HCT116 (cell line): ENCODE measurements at regions not wholly inside any gene's neighbourhood (a gene's known extent, or its start where the extent isn't known, plus 50 kb on each side); places are given as distances from the start of the nearest gene placed in this dataset.

Experiments used
- CBX3 ChIP-seq: IDR thresholded peaks from 2 replicates; pipeline ENCODE4 v1.6.1; 2012; ENCODE audit warnings: low read depth
- EGR1 ChIP-seq: IDR thresholded peaks from 2 replicates; pipeline ENCODE4 v1.6.1; 2012; ENCODE audit warnings: low read depth
- EZH2 ChIP-seq: fragments of 200-600 bp; sonication (generic); IDR thresholded peaks from 2 replicates; pipeline ENCODE4 v1.6.1; 2017; ENCODE audit warnings: antibody characterized with exemption, mixed run types
- POLR2A ChIP-seq: IDR thresholded peaks from 2 replicates; pipeline ENCODE4 v1.7.0; 2011; ENCODE audit warnings: borderline replicate concordance; ENCODE audit not compliant: insufficient read depth, insufficient read length; ENCODE audit errors: extremely low read depth
- POLR2AphosphoS5 ChIP-seq: IDR thresholded peaks from 2 replicates; pipeline ENCODE4 v1.6.1; 2011; ENCODE audit warnings: mild to moderate bottlenecking, low read depth, low read length, moderate library complexity
- RAD21 ChIP-seq: IDR thresholded peaks from 2 replicates; pipeline ENCODE4 v1.6.1; 2012; ENCODE audit warnings: low read depth, mild to moderate bottlenecking
- SIN3A ChIP-seq: IDR thresholded peaks from 2 replicates; pipeline ENCODE4 v1.6.1; 2012; ENCODE audit warnings: low read depth
- ZNF274 ChIP-seq: fragments of 200-500 bp; sonication (Bioruptor generic); IDR thresholded peaks from 2 replicates; pipeline ENCODE4 v1.6.1; 2014; ENCODE audit warnings: mild to moderate bottlenecking, low read depth, low read length, inconsistent platforms
- TF ChIP-seq, protein P1 (sequence below), 3 experiments: fragments of 200-600 bp in 1 of 3; sonication (generic) in 1 of 3; IDR thresholded peaks in 2 of 3; conservative IDR thresholded peaks in 1 of 3; 2 replicates each; pipeline ENCODE4 v1.5.1; 2012 to 2017; ENCODE audit warnings: low read depth in 2 of 3, low read length in 2 of 3, antibody characterized with exemption in 1 of 3, borderline replicate concordance in 1 of 3, control low read depth in 1 of 3, mild to moderate bottlenecking in 1 of 3, mixed read lengths in 1 of 3, mixed run types in 1 of 3, moderate library complexity in 1 of 3; ENCODE audit not compliant: insufficient read depth in 1 of 3
- TF ChIP-seq, protein P2 (sequence below): IDR thresholded peaks from 2 replicates; pipeline ENCODE4 v1.6.1; 2012
- TF ChIP-seq, protein P3 (sequence below): IDR thresholded peaks from 2 replicates; pipeline ENCODE4 v1.6.1; 2012
- TF ChIP-seq, protein P4 (sequence below): IDR thresholded peaks from 2 replicates; pipeline ENCODE4 v1.6.1; 2012; ENCODE audit warnings: low read depth
- TF ChIP-seq, protein P5 (sequence below): IDR thresholded peaks from 2 replicates; pipeline ENCODE4 v1.6.1; 2011; ENCODE audit warnings: mild to moderate bottlenecking, low read length, moderate library complexity; ENCODE audit not compliant: insufficient replicate concordance; ENCODE audit errors: extremely low read depth

DNA sequence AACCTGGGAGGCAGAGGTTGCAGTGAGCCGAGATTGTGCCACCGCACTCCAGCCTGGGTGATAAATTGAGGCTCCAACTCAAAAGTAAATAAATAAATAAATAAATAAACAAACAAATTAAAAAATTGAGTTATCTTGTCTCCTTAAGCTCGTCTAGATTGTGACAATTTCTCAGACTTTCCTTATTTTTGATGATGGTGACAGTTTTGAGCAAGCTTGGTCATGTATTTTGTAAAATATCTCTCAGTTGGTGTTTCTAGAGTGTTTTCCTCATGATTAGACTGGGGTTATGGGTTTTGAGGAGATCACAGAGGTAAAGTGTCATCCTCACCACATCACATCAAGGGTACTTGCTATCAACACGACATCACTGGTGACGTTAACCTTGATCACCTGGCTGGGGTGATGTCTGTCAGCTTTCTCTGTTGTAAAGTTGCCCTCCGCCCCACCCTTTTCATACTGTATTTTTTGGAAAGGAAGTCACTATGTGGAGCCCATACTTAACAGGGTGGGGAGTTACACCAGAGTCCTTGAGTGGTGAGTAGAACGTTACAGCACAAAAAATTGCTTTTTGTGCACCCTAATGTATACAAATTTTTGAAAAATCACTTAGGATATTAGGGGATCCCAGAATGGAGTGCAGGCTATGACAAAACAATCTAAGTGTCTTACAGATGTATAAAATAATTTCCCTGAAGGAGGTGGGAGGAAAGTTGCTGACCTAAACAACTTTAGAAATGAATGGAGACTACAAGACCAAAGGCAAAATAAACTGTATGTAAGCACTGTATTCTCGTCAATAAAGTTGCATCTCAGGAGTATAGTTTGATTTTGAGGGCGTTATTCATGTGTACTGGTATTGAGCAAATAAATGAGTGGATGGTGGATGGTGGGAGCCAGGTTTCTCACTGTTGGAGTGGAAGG lies 116.4 kb upstream of the SGK1 start:
- TF ChIP-seq EZH2 (no peak), POLR2A (no peak), SIN3A (no peak), ZNF274 (no peak), POLR2AphosphoS5 (no peak), CBX3 (no peak), EGR1 (no peak), RAD21 (no peak)
- TF ChIP-seq, protein P1, sequence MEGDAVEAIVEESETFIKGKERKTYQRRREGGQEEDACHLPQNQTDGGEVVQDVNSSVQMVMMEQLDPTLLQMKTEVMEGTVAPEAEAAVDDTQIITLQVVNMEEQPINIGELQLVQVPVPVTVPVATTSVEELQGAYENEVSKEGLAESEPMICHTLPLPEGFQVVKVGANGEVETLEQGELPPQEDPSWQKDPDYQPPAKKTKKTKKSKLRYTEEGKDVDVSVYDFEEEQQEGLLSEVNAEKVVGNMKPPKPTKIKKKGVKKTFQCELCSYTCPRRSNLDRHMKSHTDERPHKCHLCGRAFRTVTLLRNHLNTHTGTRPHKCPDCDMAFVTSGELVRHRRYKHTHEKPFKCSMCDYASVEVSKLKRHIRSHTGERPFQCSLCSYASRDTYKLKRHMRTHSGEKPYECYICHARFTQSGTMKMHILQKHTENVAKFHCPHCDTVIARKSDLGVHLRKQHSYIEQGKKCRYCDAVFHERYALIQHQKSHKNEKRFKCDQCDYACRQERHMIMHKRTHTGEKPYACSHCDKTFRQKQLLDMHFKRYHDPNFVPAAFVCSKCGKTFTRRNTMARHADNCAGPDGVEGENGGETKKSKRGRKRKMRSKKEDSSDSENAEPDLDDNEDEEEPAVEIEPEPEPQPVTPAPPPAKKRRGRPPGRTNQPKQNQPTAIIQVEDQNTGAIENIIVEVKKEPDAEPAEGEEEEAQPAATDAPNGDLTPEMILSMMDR (IDR thresholded peaks at IDR 0.05 in 2 of 3, conservative IDR thresholded peaks at IDR 0.05 in 1 of 3; ENCODE audit: borderline replicate concordance in 1 of 3, insufficient read depth in 1 of 3, low read depth in 2 of 3, low read length in 2 of 3): no peak
- TF ChIP-seq, protein P2, sequence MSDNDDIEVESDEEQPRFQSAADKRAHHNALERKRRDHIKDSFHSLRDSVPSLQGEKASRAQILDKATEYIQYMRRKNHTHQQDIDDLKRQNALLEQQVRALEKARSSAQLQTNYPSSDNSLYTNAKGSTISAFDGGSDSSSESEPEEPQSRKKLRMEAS: no peak
- TF ChIP-seq, protein P3, sequence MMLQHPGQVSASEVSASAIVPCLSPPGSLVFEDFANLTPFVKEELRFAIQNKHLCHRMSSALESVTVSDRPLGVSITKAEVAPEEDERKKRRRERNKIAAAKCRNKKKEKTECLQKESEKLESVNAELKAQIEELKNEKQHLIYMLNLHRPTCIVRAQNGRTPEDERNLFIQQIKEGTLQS: no peak
- TF ChIP-seq, protein P4, sequence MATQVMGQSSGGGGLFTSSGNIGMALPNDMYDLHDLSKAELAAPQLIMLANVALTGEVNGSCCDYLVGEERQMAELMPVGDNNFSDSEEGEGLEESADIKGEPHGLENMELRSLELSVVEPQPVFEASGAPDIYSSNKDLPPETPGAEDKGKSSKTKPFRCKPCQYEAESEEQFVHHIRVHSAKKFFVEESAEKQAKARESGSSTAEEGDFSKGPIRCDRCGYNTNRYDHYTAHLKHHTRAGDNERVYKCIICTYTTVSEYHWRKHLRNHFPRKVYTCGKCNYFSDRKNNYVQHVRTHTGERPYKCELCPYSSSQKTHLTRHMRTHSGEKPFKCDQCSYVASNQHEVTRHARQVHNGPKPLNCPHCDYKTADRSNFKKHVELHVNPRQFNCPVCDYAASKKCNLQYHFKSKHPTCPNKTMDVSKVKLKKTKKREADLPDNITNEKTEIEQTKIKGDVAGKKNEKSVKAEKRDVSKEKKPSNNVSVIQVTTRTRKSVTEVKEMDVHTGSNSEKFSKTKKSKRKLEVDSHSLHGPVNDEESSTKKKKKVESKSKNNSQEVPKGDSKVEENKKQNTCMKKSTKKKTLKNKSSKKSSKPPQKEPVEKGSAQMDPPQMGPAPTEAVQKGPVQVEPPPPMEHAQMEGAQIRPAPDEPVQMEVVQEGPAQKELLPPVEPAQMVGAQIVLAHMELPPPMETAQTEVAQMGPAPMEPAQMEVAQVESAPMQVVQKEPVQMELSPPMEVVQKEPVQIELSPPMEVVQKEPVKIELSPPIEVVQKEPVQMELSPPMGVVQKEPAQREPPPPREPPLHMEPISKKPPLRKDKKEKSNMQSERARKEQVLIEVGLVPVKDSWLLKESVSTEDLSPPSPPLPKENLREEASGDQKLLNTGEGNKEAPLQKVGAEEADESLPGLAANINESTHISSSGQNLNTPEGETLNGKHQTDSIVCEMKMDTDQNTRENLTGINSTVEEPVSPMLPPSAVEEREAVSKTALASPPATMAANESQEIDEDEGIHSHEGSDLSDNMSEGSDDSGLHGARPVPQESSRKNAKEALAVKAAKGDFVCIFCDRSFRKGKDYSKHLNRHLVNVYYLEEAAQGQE: no peak
- TF ChIP-seq, protein P5, sequence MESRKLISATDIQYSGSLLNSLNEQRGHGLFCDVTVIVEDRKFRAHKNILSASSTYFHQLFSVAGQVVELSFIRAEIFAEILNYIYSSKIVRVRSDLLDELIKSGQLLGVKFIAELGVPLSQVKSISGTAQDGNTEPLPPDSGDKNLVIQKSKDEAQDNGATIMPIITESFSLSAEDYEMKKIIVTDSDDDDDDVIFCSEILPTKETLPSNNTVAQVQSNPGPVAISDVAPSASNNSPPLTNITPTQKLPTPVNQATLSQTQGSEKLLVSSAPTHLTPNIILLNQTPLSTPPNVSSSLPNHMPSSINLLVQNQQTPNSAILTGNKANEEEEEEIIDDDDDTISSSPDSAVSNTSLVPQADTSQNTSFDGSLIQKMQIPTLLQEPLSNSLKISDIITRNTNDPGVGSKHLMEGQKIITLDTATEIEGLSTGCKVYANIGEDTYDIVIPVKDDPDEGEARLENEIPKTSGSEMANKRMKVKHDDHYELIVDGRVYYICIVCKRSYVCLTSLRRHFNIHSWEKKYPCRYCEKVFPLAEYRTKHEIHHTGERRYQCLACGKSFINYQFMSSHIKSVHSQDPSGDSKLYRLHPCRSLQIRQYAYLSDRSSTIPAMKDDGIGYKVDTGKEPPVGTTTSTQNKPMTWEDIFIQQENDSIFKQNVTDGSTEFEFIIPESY: no peak
